Pancreas (tissue), 10 donors: ENCODE measurements at regions not wholly inside any gene's neighbourhood (a gene's known extent, or its start where the extent isn't known, plus 50 kb on each side); places are given as distances from the start of the nearest gene placed in this dataset.

ENCODE experiments used
- ATAC-seq, 4 donors: fragments of 200-7000 bp; cut with Tn5 transposase; one replicate each; pipeline versions ENCODE4 v1.8.0 to v1.9.1; 2020; ENCODE audit warnings: mild to moderate bottlenecking in 4 of 4, moderate library complexity in 4 of 4
- DNase-seq, 6 donors: peaks; one replicate each; pipeline ENCODE4 v3.0.0-alpha.2; 2020
- FAIRE-seq: peaks from 2 replicates; lab custom pipeline; 2012; peaks lifted over from hg19 to GRCh38; lab: Jason Lieb, UNC
- H3K27ac ChIP-seq, 4 donors: fragments of 200-600 bp; sonication (generic); 1 replicate in 3 of 4; 2 replicates in 1 of 4; pipeline versions ENCODE4 v1.5.0 to v1.8.0; 2020
- H3K27me3 ChIP-seq, 4 donors: fragments of 200-600 bp; one replicate each; pipeline ENCODE4 v1.8.0; 2021
- H3K36me3 ChIP-seq, 3 donors: fragments of 200-600 bp; sonication (generic) in 1 of 3; one replicate each; pipeline versions ENCODE4 v1.5.0 to v1.8.0; 2020 to 2021
- H3K4me1 ChIP-seq, 3 donors: fragments of 200-600 bp; one replicate each; pipeline ENCODE4 v1.8.0; 2021
- H3K4me3 ChIP-seq, 4 donors: fragments of 200-600 bp; sonication (generic) in 2 of 4; one replicate each; pipeline versions ENCODE4 v1.5.0 to v1.8.0; 2020 to 2021
- H3K9me3 ChIP-seq, 4 donors: fragments of 200-600 bp; one replicate each; pipeline ENCODE4 v1.8.0; 2021
- CTCF ChIP-seq, 4 donors: fragments of 200-600 bp; sonication (generic) in 3 of 4; IDR thresholded peaks; one replicate each; pipeline versions ENCODE4 v1.5.0 to v1.8.0; 2021; ENCODE audit warnings: antibody characterized with exemption in 4 of 4
- WGBS, 2 donors: extraction: QIAGEN DNeasy Blood & Tissue Kit; methylation state at CpG; one replicate each; pipeline ENCODE4 v1.1.7; 2013; 5-methylcytosine and 5-hydroxymethylcytosine counted together
- intact Hi-C, 3 donors: fragments of 100-400 bp; cut with DNase I; formaldehyde crosslinking; loops; one replicate each; pipeline versions ENCODE4 v1.11.1 to v1.14.2; 2022
- donor health status: healthy with polysubstance abuse.
- donor health status: DM: no; HTN: no; CAD: no; lungs with moderate emphysema.
- donor health status: DM: no; HTN: no; CAD: no.
- donor health status: control.
- donor health status: control.
- donor health status: Bipolar disorder and iron deficiency.
- donor health status: DM: yes; HTN: yes; CAD: no.
- donor health status: DM: no; HTN: no; CAD: no.
- donor health status: DM: no; HTN: no; CAD: no.
- donor health status: DM: yes; HTN: yes; CAD: no.

- DNase-seq (no peak), ATAC-seq (no peak), FAIRE-seq (no peak)
- Histone ChIP-seq H3K4me3 (no peak overlapping the region), H3K4me1 (peaks cover 0 to 8% (median 0%) of the 10 kb centered on the region in 3 donors), H3K9me3 (no peaks in the 10 kb centered on the region), H3K27ac (no peak overlapping the region), H3K27me3 (no peaks in the 10 kb centered on the region), H3K36me3 (no peaks in the 10 kb centered on the region)
- WGBS, 2 donors: 50 to 62% methylated on average over 3 of the region's 3 CpGs
- intact Hi-C loops: loop anchor here in 1 of 3 donors (10.0 kb wide), 1 partner anchor 1005 kb away; no protein-coding TSS in a partner anchor
- no peak for TF ChIP-seq CTCF (IDR thresholded peaks at IDR 0.05)
Observed at GRCh38 chr5:67249590-67249895, 52.9 kb upstream of the CD180 start.

- FAIRE-seq: no peak
- Histone ChIP-seq H3K4me1 (peaks cover 0 to 8% (median 0%) of the 10 kb centered on the region in 3 donors), H3K36me3 (no peaks in the 10 kb centered on the region), H3K4me3 (no peak overlapping the region), H3K9me3 (no peaks in the 10 kb centered on the region), H3K27ac (no peak overlapping the region), H3K27me3 (no peaks in the 10 kb centered on the region)
- ATAC-seq: peak in 2 of 4 donors; percentile 44 to 55
- no peak for TF ChIP-seq CTCF (IDR thresholded peaks at IDR 0.05)
- intact Hi-C loops: loop anchor here in 1 of 3 donors (10.0 kb wide), 1 partner anchor 1006 kb away; no protein-coding TSS in a partner anchor
- 50 to 52% methylated on average over 5 of the region's 5 CpGs for WGBS, 2 donors
- DNase-seq: no peak
Observed at GRCh38 chr5:67248703-67249589, 52.3 kb upstream of the CD180 start.

- Histone ChIP-seq H3K4me1 (peaks cover 0 to 8% (median 0%) of the 10 kb centered on the region in 3 donors), H3K27me3 (no peaks in the 10 kb centered on the region), H3K36me3 (no peaks in the 10 kb centered on the region), H3K9me3 (no peaks in the 10 kb centered on the region), H3K4me3 (no peak overlapping the region), H3K27ac (no peak overlapping the region)
- intact Hi-C loops: loop anchor here in 1 of 3 donors (10.0 kb wide), 1 partner anchor 1008 kb away; no protein-coding TSS in a partner anchor
- ATAC-seq (no peak), DNase-seq (no peak), FAIRE-seq (no peak)
- 45 to 60% methylated on average over 5 of the region's 5 CpGs for WGBS, 2 donors
- TF ChIP-seq CTCF (IDR thresholded peaks at IDR 0.05): no peak
Observed at GRCh38 chr5:67246546-67247268, 50.1 kb upstream of the CD180 start.
